ENCODE measurements at regions not wholly inside any gene's neighbourhood (a gene's known extent, or its start where the extent isn't known, plus 50 kb on each side); places are given as distances from the start of the nearest gene placed in this dataset.

DNA sequence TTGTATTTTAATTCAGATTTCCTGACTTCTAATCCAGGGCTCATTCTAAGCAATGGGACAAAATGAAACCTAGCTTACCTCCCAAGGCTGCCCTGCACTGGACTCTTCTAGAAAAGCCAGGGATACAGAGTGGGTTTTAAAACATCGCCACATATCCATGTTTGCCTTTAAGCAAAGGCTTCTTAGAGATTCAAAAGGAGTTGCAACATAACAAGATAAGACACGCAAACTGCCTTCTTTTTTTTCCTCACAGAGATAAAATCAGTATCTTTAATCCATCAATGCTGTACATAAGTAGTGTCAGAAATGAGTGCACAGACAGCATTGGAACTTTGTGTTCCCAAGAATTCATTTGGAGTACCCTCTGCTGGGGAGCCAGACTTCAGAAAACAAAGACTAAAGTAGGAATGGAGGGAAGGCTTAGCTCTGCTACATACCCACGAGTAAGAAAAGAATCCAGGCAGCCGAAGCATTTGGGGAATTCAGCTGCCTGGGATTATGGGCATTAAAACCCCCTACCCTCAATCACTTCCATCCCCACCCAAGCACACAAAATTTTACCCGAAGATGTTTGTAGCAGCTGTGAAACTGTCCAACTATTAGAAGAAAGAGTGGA, 427.8 kb downstream of the ARL4A start:
- TF ChIP-seq, protein P1, sequence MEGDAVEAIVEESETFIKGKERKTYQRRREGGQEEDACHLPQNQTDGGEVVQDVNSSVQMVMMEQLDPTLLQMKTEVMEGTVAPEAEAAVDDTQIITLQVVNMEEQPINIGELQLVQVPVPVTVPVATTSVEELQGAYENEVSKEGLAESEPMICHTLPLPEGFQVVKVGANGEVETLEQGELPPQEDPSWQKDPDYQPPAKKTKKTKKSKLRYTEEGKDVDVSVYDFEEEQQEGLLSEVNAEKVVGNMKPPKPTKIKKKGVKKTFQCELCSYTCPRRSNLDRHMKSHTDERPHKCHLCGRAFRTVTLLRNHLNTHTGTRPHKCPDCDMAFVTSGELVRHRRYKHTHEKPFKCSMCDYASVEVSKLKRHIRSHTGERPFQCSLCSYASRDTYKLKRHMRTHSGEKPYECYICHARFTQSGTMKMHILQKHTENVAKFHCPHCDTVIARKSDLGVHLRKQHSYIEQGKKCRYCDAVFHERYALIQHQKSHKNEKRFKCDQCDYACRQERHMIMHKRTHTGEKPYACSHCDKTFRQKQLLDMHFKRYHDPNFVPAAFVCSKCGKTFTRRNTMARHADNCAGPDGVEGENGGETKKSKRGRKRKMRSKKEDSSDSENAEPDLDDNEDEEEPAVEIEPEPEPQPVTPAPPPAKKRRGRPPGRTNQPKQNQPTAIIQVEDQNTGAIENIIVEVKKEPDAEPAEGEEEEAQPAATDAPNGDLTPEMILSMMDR (IDR thresholded peaks at IDR 0.05; ENCODE audit: insufficient read depth, low read length) = no peak
- TF ChIP-seq, protein P2, sequence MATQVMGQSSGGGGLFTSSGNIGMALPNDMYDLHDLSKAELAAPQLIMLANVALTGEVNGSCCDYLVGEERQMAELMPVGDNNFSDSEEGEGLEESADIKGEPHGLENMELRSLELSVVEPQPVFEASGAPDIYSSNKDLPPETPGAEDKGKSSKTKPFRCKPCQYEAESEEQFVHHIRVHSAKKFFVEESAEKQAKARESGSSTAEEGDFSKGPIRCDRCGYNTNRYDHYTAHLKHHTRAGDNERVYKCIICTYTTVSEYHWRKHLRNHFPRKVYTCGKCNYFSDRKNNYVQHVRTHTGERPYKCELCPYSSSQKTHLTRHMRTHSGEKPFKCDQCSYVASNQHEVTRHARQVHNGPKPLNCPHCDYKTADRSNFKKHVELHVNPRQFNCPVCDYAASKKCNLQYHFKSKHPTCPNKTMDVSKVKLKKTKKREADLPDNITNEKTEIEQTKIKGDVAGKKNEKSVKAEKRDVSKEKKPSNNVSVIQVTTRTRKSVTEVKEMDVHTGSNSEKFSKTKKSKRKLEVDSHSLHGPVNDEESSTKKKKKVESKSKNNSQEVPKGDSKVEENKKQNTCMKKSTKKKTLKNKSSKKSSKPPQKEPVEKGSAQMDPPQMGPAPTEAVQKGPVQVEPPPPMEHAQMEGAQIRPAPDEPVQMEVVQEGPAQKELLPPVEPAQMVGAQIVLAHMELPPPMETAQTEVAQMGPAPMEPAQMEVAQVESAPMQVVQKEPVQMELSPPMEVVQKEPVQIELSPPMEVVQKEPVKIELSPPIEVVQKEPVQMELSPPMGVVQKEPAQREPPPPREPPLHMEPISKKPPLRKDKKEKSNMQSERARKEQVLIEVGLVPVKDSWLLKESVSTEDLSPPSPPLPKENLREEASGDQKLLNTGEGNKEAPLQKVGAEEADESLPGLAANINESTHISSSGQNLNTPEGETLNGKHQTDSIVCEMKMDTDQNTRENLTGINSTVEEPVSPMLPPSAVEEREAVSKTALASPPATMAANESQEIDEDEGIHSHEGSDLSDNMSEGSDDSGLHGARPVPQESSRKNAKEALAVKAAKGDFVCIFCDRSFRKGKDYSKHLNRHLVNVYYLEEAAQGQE (IDR thresholded peaks at IDR 0.05; ENCODE audit: insufficient replicate concordance, low read depth) = no peak
- TF ChIP-seq POLR2AphosphoS5 (IDR thresholded peaks at IDR 0.05; ENCODE audit: low read depth) = no peak
